GM12872 (cell line): ENCODE measurements at regions not wholly inside any gene's neighbourhood (a gene's known extent, or its start where the extent isn't known, plus 50 kb on each side); places are given as distances from the start of the nearest gene placed in this dataset.

Source experiments
- TF ChIP-seq, protein P1 (sequence below): IDR thresholded peaks from 3 replicates; pipeline ENCODE4 v1.5.1; 2011; ENCODE audit warnings: low read depth, mild to moderate bottlenecking, low read length, moderate library complexity; ENCODE audit not compliant: insufficient read depth

DNA sequence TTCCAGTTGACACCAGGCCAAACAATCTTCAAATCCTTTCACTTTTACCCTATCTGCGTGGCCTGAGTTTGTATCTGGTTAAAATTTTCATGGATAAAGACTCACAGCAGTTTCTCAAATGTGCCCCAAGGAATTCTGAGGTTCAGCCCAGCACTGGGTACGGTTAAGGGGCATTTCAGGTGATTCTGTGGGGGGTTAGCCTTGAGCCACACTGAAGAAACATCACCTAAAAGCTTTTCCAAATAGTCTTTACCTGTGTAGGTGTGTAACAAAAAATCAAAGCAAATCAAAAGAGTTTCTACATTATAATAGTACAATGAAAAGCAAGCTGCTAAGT, 83.8 kb upstream of the DNAJC1 start:
- TF ChIP-seq, protein P1, sequence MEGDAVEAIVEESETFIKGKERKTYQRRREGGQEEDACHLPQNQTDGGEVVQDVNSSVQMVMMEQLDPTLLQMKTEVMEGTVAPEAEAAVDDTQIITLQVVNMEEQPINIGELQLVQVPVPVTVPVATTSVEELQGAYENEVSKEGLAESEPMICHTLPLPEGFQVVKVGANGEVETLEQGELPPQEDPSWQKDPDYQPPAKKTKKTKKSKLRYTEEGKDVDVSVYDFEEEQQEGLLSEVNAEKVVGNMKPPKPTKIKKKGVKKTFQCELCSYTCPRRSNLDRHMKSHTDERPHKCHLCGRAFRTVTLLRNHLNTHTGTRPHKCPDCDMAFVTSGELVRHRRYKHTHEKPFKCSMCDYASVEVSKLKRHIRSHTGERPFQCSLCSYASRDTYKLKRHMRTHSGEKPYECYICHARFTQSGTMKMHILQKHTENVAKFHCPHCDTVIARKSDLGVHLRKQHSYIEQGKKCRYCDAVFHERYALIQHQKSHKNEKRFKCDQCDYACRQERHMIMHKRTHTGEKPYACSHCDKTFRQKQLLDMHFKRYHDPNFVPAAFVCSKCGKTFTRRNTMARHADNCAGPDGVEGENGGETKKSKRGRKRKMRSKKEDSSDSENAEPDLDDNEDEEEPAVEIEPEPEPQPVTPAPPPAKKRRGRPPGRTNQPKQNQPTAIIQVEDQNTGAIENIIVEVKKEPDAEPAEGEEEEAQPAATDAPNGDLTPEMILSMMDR, result no peak

DNA sequence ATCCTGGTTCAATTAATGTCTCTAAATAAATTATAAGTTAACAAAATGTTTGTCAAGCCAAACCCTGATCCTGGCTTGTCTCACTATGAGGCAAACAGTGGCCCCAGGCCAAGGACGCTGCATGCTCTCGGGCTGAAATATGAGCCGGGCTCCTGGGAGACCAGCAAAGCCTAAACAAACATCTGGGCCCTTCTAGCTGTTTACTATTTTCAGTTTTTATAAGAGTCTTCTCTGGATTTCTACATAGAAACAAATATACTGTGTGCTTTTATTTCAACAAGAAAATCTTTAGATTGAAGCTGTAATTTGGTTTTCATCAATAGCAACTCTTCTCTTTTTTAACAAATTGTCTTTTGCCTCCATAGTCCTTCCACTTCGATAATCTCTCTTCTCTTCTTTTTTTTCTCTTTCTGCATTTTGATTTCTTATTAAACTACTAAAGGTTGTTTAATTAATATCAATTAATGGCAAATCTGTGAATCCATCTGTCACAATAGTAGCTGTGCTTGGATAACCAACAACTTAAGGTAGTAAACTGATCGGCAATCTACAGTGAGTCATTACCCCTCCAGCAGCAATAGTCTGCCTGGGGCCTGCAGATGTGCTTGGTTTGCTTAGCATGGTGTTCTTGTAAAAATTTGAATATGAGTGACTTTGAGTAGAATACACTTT, 83.3 kb upstream of the DNAJC1 start:
- TF ChIP-seq, protein P1, result no peak

DNA sequence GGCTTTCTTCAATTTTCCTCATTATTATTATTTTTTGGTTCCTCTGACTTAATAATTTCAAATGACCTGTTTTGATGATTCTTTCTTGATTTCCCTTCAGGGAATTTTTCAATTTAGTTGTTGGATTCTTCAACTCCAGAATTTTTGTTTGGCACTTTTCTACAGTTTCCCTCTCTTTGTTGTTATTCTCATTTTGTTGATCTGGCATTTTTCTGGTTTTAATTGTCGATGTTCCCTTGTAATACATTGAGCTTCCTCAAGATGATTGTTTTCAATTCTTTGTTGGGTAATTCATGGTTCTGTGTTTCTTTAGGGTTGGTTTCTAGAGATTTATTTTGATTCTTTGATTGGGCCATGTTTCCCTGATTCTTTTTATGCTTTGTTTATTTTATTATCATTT, 67.8 kb upstream of the DNAJC1 start:
- TF ChIP-seq, protein P1, result no peak

DNA sequence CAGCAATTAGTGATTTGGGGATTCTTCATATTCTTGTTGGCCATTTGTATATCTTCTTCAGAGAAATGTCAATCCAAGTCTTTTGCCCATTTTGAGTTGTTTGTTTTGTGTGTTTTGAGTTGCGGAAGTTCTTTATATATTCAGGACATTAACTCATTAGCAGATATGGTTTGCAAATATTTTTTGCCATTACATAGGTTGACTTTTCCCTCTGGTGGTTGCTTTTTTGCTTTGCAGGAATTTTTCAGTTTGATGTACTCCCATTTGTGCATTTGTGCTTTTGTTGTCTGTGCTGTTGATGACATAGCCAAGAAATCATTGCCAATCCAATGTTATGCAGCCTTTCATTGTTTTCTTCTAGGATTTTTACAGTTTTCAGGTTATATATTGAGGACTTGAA, 63.6 kb upstream of the DNAJC1 start:
- TF ChIP-seq, protein P1, result no peak

DNA sequence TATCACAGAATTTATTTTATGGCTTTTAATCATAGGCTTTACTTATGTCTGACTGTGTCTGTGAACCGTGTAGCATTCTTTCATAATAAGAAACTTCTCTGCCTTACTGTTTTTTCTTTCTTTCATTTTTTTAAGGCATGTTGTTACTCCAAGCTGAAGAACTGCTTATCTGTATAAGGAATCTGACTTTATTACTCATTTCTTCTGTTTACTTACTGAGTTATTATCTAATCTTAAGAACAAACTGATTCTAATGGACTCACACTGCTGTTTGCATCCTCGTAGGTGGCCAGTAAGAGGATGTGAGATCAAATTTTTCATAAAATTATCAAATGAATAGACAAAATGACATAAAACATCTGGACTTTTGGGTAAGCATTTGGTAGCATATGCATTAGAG, 54.7 kb upstream of the DNAJC1 start:
- TF ChIP-seq, protein P1, result no peak

DNA sequence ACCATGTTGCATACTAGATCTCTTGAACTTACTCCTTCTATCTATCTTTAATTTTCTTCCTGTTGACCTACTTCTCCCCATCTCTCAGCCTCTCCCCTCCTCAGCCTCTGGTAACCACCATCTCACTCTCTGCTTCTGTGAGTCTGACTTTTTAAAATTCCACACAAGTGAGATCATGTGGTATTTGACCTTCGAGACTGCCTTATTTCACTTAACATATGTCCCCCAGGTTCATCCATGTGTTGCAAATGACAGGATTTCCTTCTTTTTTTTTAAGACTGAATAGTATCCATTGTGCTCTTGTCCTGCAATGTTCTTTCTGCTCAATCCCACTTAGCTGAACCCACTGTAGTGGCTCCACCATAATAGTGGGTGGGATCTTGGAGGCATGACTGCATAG, 51.4 kb upstream of the DNAJC1 start:
- TF ChIP-seq, protein P1, result no peak
